ENCODE measurements at regions not wholly inside any gene's neighbourhood (a gene's known extent, or its start where the extent isn't known, plus 50 kb on each side); places are given as distances from the start of the nearest gene placed in this dataset.

- Histone ChIP-seq H3K4me3 (no peak overlapping the region), H3K9me3 (no peaks in the 10 kb centered on the region), H3K27me3 (no peaks in the 10 kb centered on the region), H3K27ac (no peak overlapping the region), H3K36me3 (no peaks in the 10 kb centered on the region), H3K4me1 (no peaks in the 10 kb centered on the region)
- no peak for DNase-seq
- no peak for ATAC-seq (ENCODE audit: low FRiP score in 2 of 2)
- no peak for TF ChIP-seq POLR2A (IDR thresholded peaks at IDR 0.05)
- no peak for TF ChIP-seq CTCF (IDR thresholded peaks at IDR 0.05)
- no peak for TF ChIP-seq POLR2AphosphoS5 (IDR thresholded peaks at IDR 0.05)
- TF ChIP-seq EP300 (IDR thresholded peaks at IDR 0.05) = no peak
Observed at GRCh38 chr13:82900453-82900852, 981.8 kb downstream of the SLITRK1 start.

GRCh38 chr13:82898586-82898985 lies 983.7 kb downstream of the SLITRK1 start:
- H3K36me3 ChIP-seq = no peaks in the 10 kb centered on the region
- TF ChIP-seq POLR2AphosphoS5 (IDR thresholded peaks at IDR 0.05) (no peak), CTCF (IDR thresholded peaks at IDR 0.05) (no peak), POLR2A (IDR thresholded peaks at IDR 0.05) (no peak), EP300 (IDR thresholded peaks at IDR 0.05) (no peak)
- H3K4me3 ChIP-seq = no peak overlapping the region
- no peak for ATAC-seq (ENCODE audit: low FRiP score in 2 of 2)
- DNase-seq = no peak
- H3K27ac ChIP-seq = no peak overlapping the region
- H3K4me1 ChIP-seq = no peaks in the 10 kb centered on the region
- no peaks in the 10 kb centered on the region for H3K27me3 ChIP-seq
- 75 to 79% methylated on average over 3 of the region's 3 CpGs for WGBS, 2 donors
- H3K9me3 ChIP-seq = no peaks in the 10 kb centered on the region

- no peak for TF ChIP-seq CTCF (IDR thresholded peaks at IDR 0.05)
- TF ChIP-seq POLR2AphosphoS5 (IDR thresholded peaks at IDR 0.05) = no peak
- no peak for TF ChIP-seq EP300 (IDR thresholded peaks at IDR 0.05)
- Histone ChIP-seq H3K27me3 (no peaks in the 10 kb centered on the region), H3K27ac (no peak overlapping the region), H3K4me1 (no peaks in the 10 kb centered on the region), H3K9me3 (no peaks in the 10 kb centered on the region), H3K4me3 (no peak overlapping the region), H3K36me3 (no peaks in the 10 kb centered on the region)
- ATAC-seq (ENCODE audit: low FRiP score in 2 of 2) (no peak), DNase-seq (no peak)
- 57 to 75% methylated on average over 1 of the region's 1 CpG for WGBS, 2 donors
Observed at GRCh38 chr13:82879921-82880320, 1002.4 kb downstream of the SLITRK1 start.

GRCh38 chr13:82878536-82878935 lies 1003.7 kb downstream of the SLITRK1 start:
- TF ChIP-seq CTCF (IDR thresholded peaks at IDR 0.05) (no peak), EP300 (IDR thresholded peaks at IDR 0.05) (no peak)
- Histone ChIP-seq H3K4me1 (no peaks in the 10 kb centered on the region), H3K4me3 (no peak overlapping the region), H3K36me3 (no peaks in the 10 kb centered on the region), H3K9me3 (no peaks in the 10 kb centered on the region), H3K27me3 (no peaks in the 10 kb centered on the region), H3K27ac (no peak overlapping the region)
- DNase-seq (no peak), ATAC-seq (ENCODE audit: low FRiP score in 2 of 2) (no peak)

GRCh38 chr13:82867284-82867683 lies 1015.0 kb downstream of the SLITRK1 start:
- no peak for DNase-seq
- no peak overlapping the region for H3K4me3 ChIP-seq
- WGBS, 2 donors = 38 to 51% methylated on average over 2 of the region's 2 CpGs
- H3K36me3 ChIP-seq = no peaks in the 10 kb centered on the region
- H3K27me3 ChIP-seq = no peaks in the 10 kb centered on the region
- no peak for TF ChIP-seq POLR2A (IDR thresholded peaks at IDR 0.05)
- no peak for TF ChIP-seq EP300 (IDR thresholded peaks at IDR 0.05)
- TF ChIP-seq CTCF (IDR thresholded peaks at IDR 0.05) = no peak
- TF ChIP-seq POLR2AphosphoS5 (IDR thresholded peaks at IDR 0.05) = no peak
- H3K9me3 ChIP-seq = no peaks in the 10 kb centered on the region
- no peaks in the 10 kb centered on the region for H3K4me1 ChIP-seq
- no peak for ATAC-seq (ENCODE audit: low FRiP score in 2 of 2)
- H3K27ac ChIP-seq = no peak overlapping the region

Data from upper lobe of left lung (tissue), 6 donors.